ENCODE measurements at regions not wholly inside any gene's neighbourhood (a gene's known extent, or its start where the extent isn't known, plus 50 kb on each side); places are given as distances from the start of the nearest gene placed in this dataset.

DNA sequence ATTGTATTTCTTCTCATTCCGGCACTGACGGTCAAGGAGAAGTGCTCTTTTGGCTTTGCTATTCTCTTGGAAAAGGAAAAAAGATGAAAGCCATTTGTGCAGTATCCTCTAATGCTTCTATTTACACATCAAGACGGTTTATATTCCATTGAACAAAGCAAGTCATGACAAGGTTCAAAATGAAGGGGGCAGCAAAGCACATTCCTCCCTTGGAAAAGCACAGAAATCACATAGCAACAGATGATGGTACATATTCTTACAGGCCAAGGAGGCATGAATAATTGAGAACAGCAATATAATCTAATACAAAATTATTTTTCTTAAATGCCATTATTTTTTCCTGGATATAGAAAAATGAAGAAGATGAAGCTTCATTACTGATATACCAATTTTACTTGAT lies 508.2 kb upstream of the JAG1 start:
- WGBS, 2 experiments (ENCODE audit: insufficient coverage in 2 of 2), result 60% methylated on average over 2 of the region's 3 CpGs; no CpG with 5 or more reads in 1 of the 2 experiments
- no peak overlapping the region for H3K4me3 ChIP-seq (ENCODE audit: extremely low read depth, insufficient read depth, low read length, poor library complexity, severe bottlenecking)
- no peaks in the 10 kb centered on the region for H3K4me1 ChIP-seq (ENCODE audit: control insufficient read depth, insufficient read depth, low read length, poor library complexity, severe bottlenecking)
- no peak overlapping the region for H3K27ac ChIP-seq (ENCODE audit: low read depth, low read length, severe bottlenecking)
- no peaks in the 10 kb centered on the region for H3K36me3 ChIP-seq (ENCODE audit: control insufficient read depth, insufficient read depth, low read length)
- peaks cover 25% of the 10 kb centered on the region for H3K9me3 ChIP-seq (ENCODE audit: control insufficient read depth, low read length)

DNA sequence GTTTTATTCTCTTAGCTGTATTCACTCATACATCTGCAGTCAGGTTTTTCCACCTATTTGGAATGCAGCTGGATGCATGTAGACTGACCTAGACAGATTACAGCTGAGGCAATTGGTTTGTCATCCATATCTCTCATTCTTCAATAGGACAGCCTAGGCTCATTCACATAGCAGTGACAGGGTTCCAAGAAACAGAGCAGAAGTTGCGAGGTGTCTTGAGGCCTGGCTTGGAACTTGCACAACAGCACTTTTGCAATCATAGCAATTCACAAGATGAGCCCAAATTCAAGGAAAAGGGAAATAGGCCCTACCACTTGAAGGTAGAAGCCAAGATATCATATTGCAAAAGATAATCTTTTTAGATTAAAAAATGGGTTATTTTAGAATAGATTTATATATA lies 508.9 kb upstream of the JAG1 start:
- Histone ChIP-seq H3K9me3 (ENCODE audit: control insufficient read depth, low read length) (peaks cover 25% of the 10 kb centered on the region), H3K27ac (ENCODE audit: low read depth, low read length, severe bottlenecking) (no peak overlapping the region), H3K36me3 (ENCODE audit: control insufficient read depth, insufficient read depth, low read length) (no peaks in the 10 kb centered on the region), H3K4me3 (ENCODE audit: extremely low read depth, insufficient read depth, low read length, poor library complexity, severe bottlenecking) (no peak overlapping the region), H3K4me1 (ENCODE audit: control insufficient read depth, insufficient read depth, low read length, poor library complexity, severe bottlenecking) (no peaks in the 10 kb centered on the region)
- WGBS, 2 experiments (ENCODE audit: insufficient coverage in 2 of 2), result 89% methylated on average over 1 of the region's 1 CpG; no CpG with 5 or more reads in 1 of the 2 experiments

DNA sequence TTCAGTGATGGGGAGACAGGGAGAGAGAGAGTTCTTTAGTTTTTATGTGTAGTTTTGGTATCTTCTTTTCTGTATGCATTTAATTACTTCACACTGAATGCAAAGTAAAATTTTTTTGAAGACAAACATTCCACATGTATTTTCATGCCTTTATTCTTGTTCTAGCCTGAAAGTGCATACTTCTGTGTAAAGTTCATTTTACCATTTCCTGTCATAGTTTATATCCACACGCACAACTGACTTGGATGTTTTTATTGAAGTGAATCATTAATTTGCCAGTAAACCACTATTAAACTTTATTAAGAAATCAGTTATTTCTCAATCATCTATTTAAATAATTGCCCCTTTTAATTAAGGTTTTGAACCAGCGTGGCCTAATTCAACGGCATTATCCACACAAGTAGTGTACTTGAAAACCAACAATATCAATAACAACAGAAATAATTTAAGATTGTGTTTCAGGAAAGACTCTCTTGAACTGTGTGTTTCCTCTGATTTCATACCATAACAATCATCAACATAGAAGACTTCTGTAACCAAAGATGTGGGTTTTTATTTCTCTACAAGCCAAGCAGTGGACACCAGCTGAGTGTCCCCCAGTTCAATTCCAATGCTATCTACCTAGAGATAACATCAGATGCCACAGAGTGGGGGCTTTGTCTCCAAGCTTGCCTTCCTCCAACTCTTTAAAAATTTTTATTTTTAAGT lies 512.7 kb upstream of the JAG1 start:
- no peak overlapping the region for H3K4me3 ChIP-seq (ENCODE audit: extremely low read depth, insufficient read depth, low read length, poor library complexity, severe bottlenecking)
- H3K27ac ChIP-seq (ENCODE audit: low read depth, low read length, severe bottlenecking), result no peak overlapping the region
- no peaks in the 10 kb centered on the region for H3K36me3 ChIP-seq (ENCODE audit: control insufficient read depth, insufficient read depth, low read length)
- no peaks in the 10 kb centered on the region for H3K4me1 ChIP-seq (ENCODE audit: control insufficient read depth, insufficient read depth, low read length, poor library complexity, severe bottlenecking)
- H3K9me3 ChIP-seq (ENCODE audit: control insufficient read depth, low read length), result peaks cover 13% of the 10 kb centered on the region
- WGBS, 2 experiments (ENCODE audit: insufficient coverage in 2 of 2), result 79% methylated on average over 2 of the region's 3 CpGs; no CpG with 5 or more reads in 1 of the 2 experiments

DNA sequence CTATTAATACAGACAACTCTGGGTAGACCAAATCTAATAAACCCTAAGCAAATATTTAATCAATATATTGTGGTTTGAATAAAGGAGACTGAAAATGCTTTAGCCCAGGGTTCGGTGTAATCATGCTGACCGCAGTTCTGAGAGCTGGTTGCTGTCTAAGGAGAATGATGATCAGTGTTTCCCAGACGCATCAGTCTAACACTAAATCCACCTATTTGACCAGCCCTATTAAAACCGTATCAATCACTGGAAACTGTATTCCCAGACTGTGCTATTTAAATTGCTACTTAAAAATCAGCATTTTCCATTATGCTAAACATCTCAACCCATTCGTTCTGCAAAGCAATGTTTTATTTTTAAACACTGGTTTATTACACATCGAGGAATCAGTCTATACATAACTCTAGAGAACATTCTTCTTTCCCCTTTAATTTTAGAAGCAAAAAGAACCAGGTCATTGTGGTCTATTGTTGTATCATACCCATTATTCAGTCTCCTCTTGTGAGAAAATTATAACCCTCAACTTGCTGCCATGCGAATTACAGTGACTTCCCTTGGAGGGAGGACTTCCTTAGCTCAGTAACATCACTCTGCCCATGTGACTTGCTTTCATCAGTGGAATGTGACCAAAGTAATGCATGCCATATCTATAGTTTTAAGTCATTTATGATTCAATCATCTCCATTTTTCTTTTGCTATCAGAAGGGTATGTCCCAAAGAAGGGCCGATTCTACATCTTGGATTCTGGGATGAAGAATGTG lies 515.2 kb upstream of the JAG1 start:
- WGBS, 2 experiments (ENCODE audit: insufficient coverage in 2 of 2), result 77 to 89% methylated on average over 7 of the region's 8 CpGs
- Histone ChIP-seq H3K36me3 (ENCODE audit: control insufficient read depth, insufficient read depth, low read length) (no peaks in the 10 kb centered on the region), H3K27ac (ENCODE audit: low read depth, low read length, severe bottlenecking) (no peak overlapping the region), H3K9me3 (ENCODE audit: control insufficient read depth, low read length) (peaks cover 9% of the 10 kb centered on the region), H3K4me3 (ENCODE audit: extremely low read depth, insufficient read depth, low read length, poor library complexity, severe bottlenecking) (no peak overlapping the region), H3K4me1 (ENCODE audit: control insufficient read depth, insufficient read depth, low read length, poor library complexity, severe bottlenecking) (no peaks in the 10 kb centered on the region)

DNA sequence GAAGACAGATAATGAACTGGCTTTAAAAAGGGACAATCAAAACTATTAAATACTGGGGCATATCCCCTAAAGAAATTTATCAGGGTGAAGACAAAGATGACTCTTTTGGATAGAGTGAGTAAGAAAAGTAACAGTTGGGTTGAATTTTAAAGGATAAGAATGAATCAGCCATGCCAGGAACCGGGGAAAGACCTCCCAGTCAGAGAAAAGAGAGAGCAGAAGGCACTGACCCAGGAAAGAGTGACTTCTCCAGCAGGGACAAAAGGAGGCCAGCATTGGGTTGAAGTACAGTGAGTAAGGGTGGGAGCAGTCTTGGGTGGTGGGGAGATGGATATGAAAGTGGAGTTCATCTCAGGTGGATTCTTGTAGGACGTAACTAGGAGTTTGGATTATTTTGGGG lies 516.9 kb upstream of the JAG1 start:
- Histone ChIP-seq H3K27ac (ENCODE audit: low read depth, low read length, severe bottlenecking) (no peak overlapping the region), H3K4me1 (ENCODE audit: control insufficient read depth, insufficient read depth, low read length, poor library complexity, severe bottlenecking) (peaks cover 7% of the 10 kb centered on the region), H3K36me3 (ENCODE audit: control insufficient read depth, insufficient read depth, low read length) (no peaks in the 10 kb centered on the region), H3K9me3 (ENCODE audit: control insufficient read depth, low read length) (peaks cover 3% of the 10 kb centered on the region), H3K4me3 (ENCODE audit: extremely low read depth, insufficient read depth, low read length, poor library complexity, severe bottlenecking) (no peak overlapping the region)
- WGBS, 2 experiments (ENCODE audit: insufficient coverage in 2 of 2), result 85 to 94% methylated on average over 2 of the region's 2 CpGs

DNA sequence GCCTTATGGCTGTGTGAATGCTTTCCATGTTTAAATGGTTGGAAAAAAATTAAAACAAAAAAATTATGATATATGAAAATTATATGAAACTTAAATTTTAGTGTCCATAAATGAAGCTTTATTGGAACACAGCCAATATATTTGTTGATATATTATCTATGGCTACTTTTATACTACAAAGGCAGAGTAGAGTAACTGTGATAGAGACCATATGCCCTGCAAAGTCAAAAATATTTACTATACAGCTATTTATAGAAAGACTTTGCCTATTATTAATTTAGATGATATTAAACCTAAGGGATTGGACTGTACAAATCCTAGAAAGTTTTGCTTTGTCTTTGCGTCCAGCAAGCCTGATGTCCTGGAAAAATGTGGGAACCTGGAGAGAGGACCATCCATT lies 518.3 kb upstream of the JAG1 start:
- Histone ChIP-seq H3K9me3 (ENCODE audit: control insufficient read depth, low read length) (peaks cover 3% of the 10 kb centered on the region), H3K36me3 (ENCODE audit: control insufficient read depth, insufficient read depth, low read length) (no peaks in the 10 kb centered on the region), H3K27ac (ENCODE audit: low read depth, low read length, severe bottlenecking) (no peak overlapping the region), H3K4me3 (ENCODE audit: extremely low read depth, insufficient read depth, low read length, poor library complexity, severe bottlenecking) (no peak overlapping the region), H3K4me1 (ENCODE audit: control insufficient read depth, insufficient read depth, low read length, poor library complexity, severe bottlenecking) (peaks cover 19% of the 10 kb centered on the region)
- WGBS, 2 experiments (ENCODE audit: insufficient coverage in 2 of 2), result 100% methylated on average over 1 of the region's 1 CpG

DNA sequence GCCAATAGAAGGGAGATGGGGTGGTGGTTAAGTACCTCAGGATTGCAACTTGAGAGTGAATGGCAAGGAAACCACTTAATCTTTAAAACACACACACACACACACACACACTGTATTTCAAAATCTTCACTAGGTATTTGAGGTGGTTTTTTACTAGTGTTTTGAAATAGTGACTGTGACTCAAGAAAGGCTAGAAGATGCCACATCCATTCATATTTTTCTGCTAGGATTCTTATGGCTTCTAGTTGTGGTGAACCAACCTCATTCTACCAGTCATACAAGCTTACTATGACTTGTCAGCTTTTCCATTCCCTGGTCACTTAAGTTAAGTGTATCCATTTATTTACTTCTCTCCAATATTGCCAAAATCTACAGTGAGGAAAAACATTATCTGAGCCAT lies 519.4 kb upstream of the JAG1 start:
- H3K4me3 ChIP-seq (ENCODE audit: extremely low read depth, insufficient read depth, low read length, poor library complexity, severe bottlenecking), result no peak overlapping the region
- peaks cover 3% of the 10 kb centered on the region for H3K9me3 ChIP-seq (ENCODE audit: control insufficient read depth, low read length)

DNA sequence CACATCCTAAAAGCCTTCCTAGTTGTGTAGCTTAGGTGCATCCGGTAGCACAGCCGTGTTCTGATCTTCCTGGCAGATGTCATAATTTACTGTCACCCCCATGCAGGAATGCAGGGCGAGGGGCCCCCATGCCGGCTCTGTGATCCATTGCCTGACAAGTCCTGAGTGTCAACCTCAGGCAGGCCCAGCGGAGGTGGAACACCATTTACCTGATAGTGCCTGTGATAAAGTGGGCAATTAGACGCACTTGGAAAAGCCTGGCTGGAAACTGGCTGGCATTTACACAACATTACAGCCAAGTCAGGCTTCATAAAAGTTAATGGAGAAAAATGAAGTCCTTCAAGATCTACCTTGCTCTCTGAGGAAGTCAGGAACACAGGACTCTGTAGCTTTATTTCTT lies 521.4 kb upstream of the JAG1 start:
- Histone ChIP-seq H3K9me3 (ENCODE audit: control insufficient read depth, low read length) (peaks cover 3% of the 10 kb centered on the region), H3K27ac (ENCODE audit: low read depth, low read length, severe bottlenecking) (peak overlapping the region; percentile 69), H3K36me3 (ENCODE audit: control insufficient read depth, insufficient read depth, low read length) (no peaks in the 10 kb centered on the region), H3K4me3 (ENCODE audit: extremely low read depth, insufficient read depth, low read length, poor library complexity, severe bottlenecking) (no peak overlapping the region), H3K4me1 (ENCODE audit: control insufficient read depth, insufficient read depth, low read length, poor library complexity, severe bottlenecking) (peaks cover 19% of the 10 kb centered on the region)
- 85 to 93% methylated on average over 3 to 5 of the region's 6 CpGs for WGBS, 2 experiments (ENCODE audit: insufficient coverage in 2 of 2)

More for the DNA sequence above, 519.4 kb upstream of the JAG1 start:
- H3K27ac ChIP-seq (ENCODE audit: low read depth, low read length, severe bottlenecking), result no peak overlapping the region
- H3K4me1 ChIP-seq (ENCODE audit: control insufficient read depth, insufficient read depth, low read length, poor library complexity, severe bottlenecking), result peaks cover 19% of the 10 kb centered on the region
- no peaks in the 10 kb centered on the region for H3K36me3 ChIP-seq (ENCODE audit: control insufficient read depth, insufficient read depth, low read length)

DNA sequence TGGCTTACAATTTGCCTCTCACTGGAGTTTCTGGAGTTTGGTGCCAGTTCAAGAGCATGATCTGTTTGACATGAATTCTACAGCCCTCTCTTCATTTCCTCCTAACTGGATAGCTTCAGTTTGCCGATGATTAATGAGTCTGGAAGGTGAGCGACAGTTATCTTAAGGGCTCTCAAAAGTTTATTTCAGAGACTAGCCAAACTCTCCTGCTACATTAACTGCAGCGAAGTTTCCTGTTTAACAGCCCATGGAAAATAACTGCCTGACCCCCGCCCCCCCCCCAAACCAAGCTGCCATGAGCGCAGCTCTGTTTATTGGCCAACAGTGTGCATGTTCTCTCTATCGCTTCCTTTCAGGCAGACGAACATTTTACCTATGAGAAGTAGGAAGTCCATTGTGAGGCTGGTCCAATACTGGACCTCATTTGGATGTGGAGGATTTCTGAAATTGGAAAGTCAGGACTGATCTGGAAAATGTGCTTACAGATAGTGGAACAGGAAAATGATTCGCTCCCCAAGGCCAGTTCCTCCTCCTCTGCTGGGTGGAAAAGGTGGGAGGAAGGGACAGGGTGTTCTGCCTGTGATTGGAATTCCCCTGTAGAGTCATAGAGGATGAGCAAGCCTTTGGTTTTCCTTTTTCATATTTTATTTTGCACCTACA lies 522.2 kb upstream of the JAG1 start:
- H3K27ac ChIP-seq (ENCODE audit: low read depth, low read length, severe bottlenecking), result peak overlapping the region; percentile 69
- 87 to 93% methylated on average over 4 to 5 of the region's 8 CpGs for WGBS, 2 experiments (ENCODE audit: insufficient coverage in 2 of 2)
- H3K4me1 ChIP-seq (ENCODE audit: control insufficient read depth, insufficient read depth, low read length, poor library complexity, severe bottlenecking), result peaks cover 19% of the 10 kb centered on the region
- no peaks in the 10 kb centered on the region for H3K36me3 ChIP-seq (ENCODE audit: control insufficient read depth, insufficient read depth, low read length)
- H3K9me3 ChIP-seq (ENCODE audit: control insufficient read depth, low read length), result no peaks in the 10 kb centered on the region
- H3K4me3 ChIP-seq (ENCODE audit: extremely low read depth, insufficient read depth, low read length, poor library complexity, severe bottlenecking), result no peak overlapping the region

DNA sequence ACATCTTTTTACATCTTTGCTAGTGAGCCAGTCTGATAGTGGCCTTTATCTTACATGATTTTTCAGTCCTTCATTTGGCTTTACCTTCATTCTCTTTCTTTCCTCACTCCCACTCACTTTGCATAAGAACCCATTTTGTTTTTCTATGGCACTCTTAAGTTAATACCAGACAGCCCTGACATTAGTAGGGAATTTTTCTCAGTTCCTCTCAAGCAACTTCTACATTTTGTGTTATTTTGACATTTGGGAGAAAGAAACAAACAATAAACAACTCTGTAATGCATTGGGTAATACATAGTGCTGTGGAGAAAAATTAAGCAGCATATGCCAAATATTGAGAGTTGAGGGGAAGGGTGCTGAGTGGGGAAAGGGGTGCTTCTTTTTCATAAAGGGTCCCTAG lies 524.1 kb upstream of the JAG1 start:
- H3K36me3 ChIP-seq (ENCODE audit: control insufficient read depth, insufficient read depth, low read length), result no peaks in the 10 kb centered on the region
- no peak overlapping the region for H3K4me3 ChIP-seq (ENCODE audit: extremely low read depth, insufficient read depth, low read length, poor library complexity, severe bottlenecking)
- H3K27ac ChIP-seq (ENCODE audit: low read depth, low read length, severe bottlenecking), result no peak overlapping the region
- H3K9me3 ChIP-seq (ENCODE audit: control insufficient read depth, low read length), result no peaks in the 10 kb centered on the region
- H3K4me1 ChIP-seq (ENCODE audit: control insufficient read depth, insufficient read depth, low read length, poor library complexity, severe bottlenecking), result peaks cover 19% of the 10 kb centered on the region

DNA sequence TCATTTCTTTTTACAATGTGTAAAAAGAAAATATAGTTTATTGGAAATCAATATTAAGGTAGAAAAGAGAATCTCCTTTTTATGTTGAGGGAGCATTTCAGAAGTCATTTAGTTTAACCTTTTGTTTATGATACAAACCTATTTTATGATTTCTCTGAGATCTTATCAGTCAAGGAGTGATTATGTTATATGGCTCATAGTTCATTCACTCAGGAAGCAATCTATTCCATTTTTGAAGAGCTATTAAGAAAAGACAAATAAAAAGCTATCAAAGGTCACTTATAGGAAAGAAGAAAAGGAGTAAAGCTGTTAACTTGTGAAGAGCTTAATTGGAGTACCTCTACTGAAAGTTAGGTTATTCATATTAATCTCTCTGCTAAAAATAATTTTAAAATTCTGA lies 526.6 kb upstream of the JAG1 start:
- Histone ChIP-seq H3K9me3 (ENCODE audit: control insufficient read depth, low read length) (no peaks in the 10 kb centered on the region), H3K4me1 (ENCODE audit: control insufficient read depth, insufficient read depth, low read length, poor library complexity, severe bottlenecking) (peaks cover 14% of the 10 kb centered on the region), H3K4me3 (ENCODE audit: extremely low read depth, insufficient read depth, low read length, poor library complexity, severe bottlenecking) (no peak overlapping the region), H3K27ac (ENCODE audit: low read depth, low read length, severe bottlenecking) (no peak overlapping the region), H3K36me3 (ENCODE audit: control insufficient read depth, insufficient read depth, low read length) (no peaks in the 10 kb centered on the region)

All from mesodermal cell (in vitro differentiated cells).